ENCODE measurements at regions not wholly inside any gene's neighbourhood (a gene's known extent, or its start where the extent isn't known, plus 50 kb on each side); places are given as distances from the start of the nearest gene placed in this dataset.

- TF ChIP-seq CTCF (IDR thresholded peaks at IDR 0.05 in 8 of 11, conservative IDR thresholded peaks at IDR 0.05 in 3 of 11) = peak in 7 of 11 experiments; percentile 21 to 62 (median 51)
- TF ChIP-seq POLR2A (IDR thresholded peaks at IDR 0.05) = no peak
- TF ChIP-seq POLR2AphosphoS5 (IDR thresholded peaks at IDR 0.05) = no peak
These were observed 491.0 kb downstream of the CDH2 start for GRCh38 chr18:27685807-27686412.

Measured in spleen (tissue), 7 donors.